ENCODE measurements at regions not wholly inside any gene's neighbourhood (a gene's known extent, or its start where the extent isn't known, plus 50 kb on each side); places are given as distances from the start of the nearest gene placed in this dataset.

GRCh38 chr5:30523061-30523460, 670.4 kb upstream of the CDH6 start:
- no peak for TF ChIP-seq REST (IDR thresholded peaks at IDR 0.05; ENCODE audit: low read depth)
- no peak for TF ChIP-seq YY1 (IDR thresholded peaks at IDR 0.05; ENCODE audit: low read depth)
- TF ChIP-seq TAF1 (IDR thresholded peaks at IDR 0.05; ENCODE audit: low read depth), result no peak
- TF ChIP-seq TEAD4 (IDR thresholded peaks at IDR 0.05), result no peak
- TF ChIP-seq MAX (IDR thresholded peaks at IDR 0.05), result no peak
- TF ChIP-seq CEBPB (IDR thresholded peaks at IDR 0.05), result no peak
- TF ChIP-seq EP300 (IDR thresholded peaks at IDR 0.05; ENCODE audit: borderline replicate concordance), result no peak
- no peak for TF ChIP-seq FOXM1 (IDR thresholded peaks at IDR 0.05; ENCODE audit: borderline replicate concordance, low read depth)
- no peak for TF ChIP-seq NFIC (IDR thresholded peaks at IDR 0.05)
- TF ChIP-seq USF1 (IDR thresholded peaks at IDR 0.05), result no peak
- TF ChIP-seq TCF12 (IDR thresholded peaks at IDR 0.05; ENCODE audit: low read depth), result no peak
- no peak for TF ChIP-seq ZBTB7A (IDR thresholded peaks at IDR 0.05; ENCODE audit: low read depth)

Data from Ishikawa (cell line).